ENCODE measurements at regions not wholly inside any gene's neighbourhood (a gene's known extent, or its start where the extent isn't known, plus 50 kb on each side); places are given as distances from the start of the nearest gene placed in this dataset.
"Not testable (repeated sequence)": the region's sequence is repeated elsewhere in the genome, so short reads cannot be mapped to it uniquely, and the experiment has no call there.

GRCh38 chr6:56799989-56800388, 154.9 kb upstream of the BEND6 start:
- DNase-seq (ENCODE audit: low spot score in 2 of 2): no peak
- Mint-ChIP-seq H3K9me3 (no peaks in the 10 kb centered on the region), H3K36me3 (no peaks in the 10 kb centered on the region), H3K27ac (no peak overlapping the region)
- ATAC-seq: no peak

GRCh38 chr6:56798163-56798562, 155.5 kb upstream of the DST start:
- no peak overlapping the region for H3K27ac Mint-ChIP-seq
- no peaks in the 10 kb centered on the region for H3K36me3 Mint-ChIP-seq
- DNase-seq (ENCODE audit: low spot score in 2 of 2) (no peak), ATAC-seq (no peak)
- no peaks in the 10 kb centered on the region for H3K9me3 Mint-ChIP-seq

GRCh38 chr6:56796196-56796532, 153.5 kb upstream of the DST start:
- Mint-ChIP-seq H3K36me3 (no peaks in the 10 kb centered on the region), H3K9me3 (no peaks in the 10 kb centered on the region), H3K27ac (no peak overlapping the region)
- DNase-seq (ENCODE audit: low spot score in 2 of 2): no peak
- ATAC-seq: no peak

- ATAC-seq (no peak), DNase-seq (ENCODE audit: low spot score in 2 of 2) (no peak)
- Mint-ChIP-seq H3K27ac (no peak overlapping the region), H3K36me3 (no peaks in the 10 kb centered on the region), H3K9me3 (no peaks in the 10 kb centered on the region)
Observed at GRCh38 chr6:56795466-56796195, 152.9 kb upstream of the DST start.

GRCh38 chr6:56794421-56794820, 151.7 kb upstream of the DST start:
- Mint-ChIP-seq H3K9me3 (no peaks in the 10 kb centered on the region), H3K27ac (no peak overlapping the region), H3K36me3 (no peaks in the 10 kb centered on the region)
- DNase-seq (ENCODE audit: low spot score in 2 of 2) (no peak), ATAC-seq (peak in 1 of 2 donors; percentile 22)

GRCh38 chr6:56793938-56794337, 151.2 kb upstream of the DST start:
- H3K36me3 Mint-ChIP-seq: no peaks in the 10 kb centered on the region
- DNase-seq (ENCODE audit: low spot score in 2 of 2): no peak
- no peaks in the 10 kb centered on the region for H3K9me3 Mint-ChIP-seq
- H3K27ac Mint-ChIP-seq: no peak overlapping the region
- ATAC-seq: no peak

GRCh38 chr6:56790414-56790813, 147.7 kb upstream of the DST start:
- peaks cover 4 to 5% of the 10 kb centered on the region in 2 donors for H3K9me3 Mint-ChIP-seq
- H3K36me3 Mint-ChIP-seq: peaks cover 0 to 6% of the 10 kb centered on the region in 2 donors
- DNase-seq (ENCODE audit: low spot score in 2 of 2): no peak
- no peak for ATAC-seq
- no peak overlapping the region for H3K27ac Mint-ChIP-seq

- DNase-seq (ENCODE audit: low spot score in 2 of 2) (no peak), ATAC-seq (no peak)
- Mint-ChIP-seq H3K36me3 (peaks cover 0 to 6% of the 10 kb centered on the region in 2 donors), H3K9me3 (peaks cover 4 to 5% of the 10 kb centered on the region in 2 donors), H3K27ac (no peak overlapping the region)
Observed at GRCh38 chr6:56789879-56790278, 147.2 kb upstream of the DST start.

- no peak for ATAC-seq
- DNase-seq (ENCODE audit: low spot score in 2 of 2): no peak
- Mint-ChIP-seq H3K27ac (no peak overlapping the region), H3K9me3 (peaks cover 4 to 5% of the 10 kb centered on the region in 2 donors), H3K36me3 (peaks cover 0 to 6% of the 10 kb centered on the region in 2 donors)
Observed at GRCh38 chr6:56789342-56789741, 146.7 kb upstream of the DST start.

GRCh38 chr6:56787209-56787608, 144.5 kb upstream of the DST start:
- ATAC-seq (no peak), DNase-seq (ENCODE audit: low spot score in 2 of 2) (no peak)
- peaks cover 0 to 6% of the 10 kb centered on the region in 2 donors for H3K36me3 Mint-ChIP-seq
- no peak overlapping the region for H3K27ac Mint-ChIP-seq
- H3K9me3 Mint-ChIP-seq: peaks cover 4 to 5% of the 10 kb centered on the region in 2 donors

- DNase-seq (ENCODE audit: low spot score in 2 of 2) (no peak), ATAC-seq (no peak)
- Mint-ChIP-seq H3K9me3 (peaks cover 4 to 5% of the 10 kb centered on the region in 2 donors), H3K36me3 (peaks cover 0 to 6% of the 10 kb centered on the region in 2 donors), H3K27ac (no peak overlapping the region)
Observed at GRCh38 chr6:56786256-56786655, 143.6 kb upstream of the DST start.

- H3K36me3 Mint-ChIP-seq, ATAC-seq: not testable (repeated sequence)
Observed at GRCh38 chr6:56785536-56785935, 142.8 kb upstream of the DST start.

GRCh38 chr6:56780109-56780508, 137.4 kb upstream of the DST start:
- not testable (repeated sequence) for DNase-seq (ENCODE audit: low spot score in 2 of 2); H3K27ac Mint-ChIP-seq; H3K9me3 Mint-ChIP-seq; ATAC-seq; H3K36me3 Mint-ChIP-seq

More at GRCh38 chr6:56785536-56785935, 142.8 kb upstream of the DST start:
- DNase-seq (ENCODE audit: low spot score in 2 of 2); H3K9me3 Mint-ChIP-seq: not testable (repeated sequence)
- H3K27ac Mint-ChIP-seq: peak overlapping the region in 1 of 2 donors; percentile 40

- not testable (repeated sequence) for H3K36me3 Mint-ChIP-seq, ATAC-seq
Observed at GRCh38 chr6:56778503-56778902, 135.8 kb upstream of the DST start.

GRCh38 chr6:56775498-56776166, 132.9 kb upstream of the DST start:
- Mint-ChIP-seq H3K27ac (no peak overlapping the region), H3K36me3 (no peaks in the 10 kb centered on the region), H3K9me3 (peaks cover 0 to 4% of the 10 kb centered on the region in 2 donors)
- no peak for DNase-seq (ENCODE audit: low spot score in 2 of 2)
- ATAC-seq: no peak

More at GRCh38 chr6:56778503-56778902, 135.8 kb upstream of the DST start:
- H3K27ac Mint-ChIP-seq; H3K9me3 Mint-ChIP-seq; DNase-seq (ENCODE audit: low spot score in 2 of 2): not testable (repeated sequence)

- no peak for DNase-seq (ENCODE audit: low spot score in 2 of 2)
- Mint-ChIP-seq H3K36me3 (no peaks in the 10 kb centered on the region), H3K27ac (no peak overlapping the region), H3K9me3 (peaks cover 0 to 4% of the 10 kb centered on the region in 2 donors)
- no peak for ATAC-seq
Observed at GRCh38 chr6:56772737-56773184, 130.1 kb upstream of the DST start.

- ATAC-seq: no peak
- no peak for DNase-seq (ENCODE audit: low spot score in 2 of 2)
- H3K36me3 Mint-ChIP-seq: no peaks in the 10 kb centered on the region
- H3K27ac Mint-ChIP-seq: no peak overlapping the region
- peaks cover 0 to 4% of the 10 kb centered on the region in 2 donors for H3K9me3 Mint-ChIP-seq
Observed at GRCh38 chr6:56771929-56772607, 129.4 kb upstream of the DST start.

All from activated naive CD4-positive, alpha-beta T cell treated with anti-CD3 and anti-CD28 coated beads, Interleukin-2, amount 50 U/mL, for 72 hours (primary cell).